GM12878 (cell line): ENCODE measurements at regions not wholly inside any gene's neighbourhood (a gene's known extent, or its start where the extent isn't known, plus 50 kb on each side); places are given as distances from the start of the nearest gene placed in this dataset.

Source experiments
- ATAC-seq: fragments of 200-7000 bp; cut with Tn5 transposase; 3 replicates; pipeline ENCODE4 v1.9.1; 2020; ENCODE audit warnings: mild to moderate bottlenecking, moderate library complexity
- BruUV-seq: library from RNA; stranded (reverse); fragments of 400-500 nt; replicated peaks from 2 replicates; lab custom pipeline; 2021; lab: Mats Ljungman, UMichigan
- CTCF ChIA-PET: fragments of 300-600 bp; sonication (Branson Sonifier 250); formaldehyde crosslinking; extraction: SDS; loops from one replicate; lab custom pipeline; 2021; ENCODE audit warnings: inconsistent platforms; lab: Yijun Ruan, JAX
- POLR2A ChIA-PET: fragments of 350-600 bp; formaldehyde crosslinking; extraction: SDS; loops from one replicate; lab custom pipeline; 2021; ENCODE audit warnings: inconsistent platforms; lab: Charles Lee
- RAD21 ChIA-PET: fragments of 300-600 bp; sonication (Branson Sonifier 250); formaldehyde crosslinking; loops from one replicate; lab custom pipeline; 2023; ENCODE audit warnings: antibody characterized with exemption; ENCODE audit not compliant: unreplicated experiment; lab: Charles Lee
- SMC1A ChIA-PET: fragments of 300-600 bp; sonication (Branson Sonifier 250); formaldehyde crosslinking; loops from one replicate; lab custom pipeline; 2023; ENCODE audit not compliant: unreplicated experiment, uncharacterized antibody; lab: Charles Lee
- DNase-seq: peaks from one replicate; pipeline ENCODE4 v3.0.0-alpha.2; 2011; ENCODE audit warnings: low read depth, low spot score
- FAIRE-seq: peaks from 3 replicates; lab custom pipeline; 2011; peaks lifted over from hg19 to GRCh38; lab: Jason Lieb, UNC
- H2AFZ ChIP-seq: 2 replicates; pipeline ENCODE4 v1.6.0; 2011; ENCODE audit warnings: low read depth, low read length, control low read depth; ENCODE audit not compliant: control insufficient read depth
- H3K27ac ChIP-seq: 2 replicates; pipeline ENCODE4 v1.5.1; 2011; ENCODE audit warnings: control low read depth; ENCODE audit not compliant: control insufficient read depth, insufficient read depth
- H3K27me3 ChIP-seq, 2 experiments: replicated peaks in 1 of 2; 2 replicates each; pipeline versions ENCODE4 v1.6.0 to v1.6.1; 2011; ENCODE audit warnings: low read length in 1 of 2; ENCODE audit not compliant: control insufficient read depth in 2 of 2, insufficient read depth in 2 of 2
- H3K36me3 ChIP-seq, 2 experiments: 2 replicates each; pipeline ENCODE4 v1.5.1; 2011; ENCODE audit warnings: low read length in 1 of 2; ENCODE audit not compliant: control insufficient read depth in 2 of 2, insufficient read depth in 2 of 2
- H3K4me1 ChIP-seq: 2 replicates; pipeline ENCODE4 v1.6.1; 2011; ENCODE audit warnings: mild to moderate bottlenecking, low read length, moderate library complexity, mixed read lengths; ENCODE audit not compliant: control insufficient read depth, insufficient read depth
- H3K4me2 ChIP-seq: 2 replicates; pipeline ENCODE4 v1.6.0; 2011; ENCODE audit warnings: control low read depth; ENCODE audit not compliant: control insufficient read depth, insufficient read depth
- H3K4me3 ChIP-seq: fragments of 200-600 bp; sonication (generic); 2 replicates; pipeline ENCODE4 v1.5.1; 2016
- H3K79me2 ChIP-seq: 2 replicates; pipeline ENCODE4 v1.6.0; 2011; ENCODE audit warnings: low read length; ENCODE audit not compliant: control insufficient read depth, insufficient read depth
- H3K9ac ChIP-seq: 2 replicates; pipeline ENCODE4 v1.8.0; 2011; ENCODE audit warnings: low read length, control low read depth, mixed read lengths; ENCODE audit not compliant: control insufficient read depth, insufficient read depth
- H3K9me3 ChIP-seq: replicated peaks from 3 replicates; pipeline ENCODE4 v1.5.1; 2011; ENCODE audit warnings: mild to moderate bottlenecking, low read length; ENCODE audit not compliant: control insufficient read depth, insufficient read depth
- H4K20me1 ChIP-seq: 2 replicates; pipeline ENCODE4 v1.6.0; 2011; ENCODE audit not compliant: control insufficient read depth, insufficient read depth
- BACH1 ChIP-seq: fragments of 450-650 bp; IDR thresholded peaks from 2 replicates; pipeline ENCODE4 v1.6.1; 2017; ENCODE audit warnings: mild to moderate bottlenecking, borderline replicate concordance
- BHLHE40 ChIP-seq, 2 experiments: fragments of 450-650 bp in 1 of 2; IDR thresholded peaks; 2 replicates each; pipeline ENCODE4 v1.6.1; 2011 to 2017; ENCODE audit warnings: low read depth in 2 of 2, borderline replicate concordance in 1 of 2, improper control_type of control experiment in 1 of 2, low read length in 1 of 2, mild to moderate bottlenecking in 1 of 2
- CHD4 ChIP-seq: fragments of 200-600 bp; sonication (generic); IDR thresholded peaks from 2 replicates; pipeline ENCODE4 v1.6.1; 2016; ENCODE audit warnings: mild to moderate bottlenecking
- ESRRA ChIP-seq: IDR thresholded peaks from 2 replicates; pipeline ENCODE4 v1.6.1; 2012; ENCODE audit warnings: mild to moderate bottlenecking, low read length, improper control_type of control experiment
- ETV6 ChIP-seq, 2 experiments: fragments of 450-650 bp in 1 of 2; IDR thresholded peaks in 1 of 2; conservative IDR thresholded peaks in 1 of 2; 2 replicates each; pipeline ENCODE4 v1.6.1; 2014; ENCODE audit warnings: antibody characterized with exemption in 1 of 2, borderline replicate concordance in 1 of 2, low read depth in 1 of 2, mild to moderate bottlenecking in 1 of 2, moderate library complexity in 1 of 2
- FOS ChIP-seq: IDR thresholded peaks from 3 replicates; pipeline ENCODE4 v1.6.1; 2011; ENCODE audit warnings: borderline replicate concordance; ENCODE audit not compliant: insufficient read length; ENCODE audit errors: extremely low read depth
- HSF1 ChIP-seq: fragments of 150-350 bp; IDR thresholded peaks from 2 replicates; pipeline ENCODE4 v1.6.1; 2014; ENCODE audit warnings: mild to moderate bottlenecking, low read depth, low read length
- IRF5 ChIP-seq: fragments of 450-650 bp; IDR thresholded peaks from 2 replicates; pipeline ENCODE4 v1.6.1; 2017; ENCODE audit warnings: borderline replicate concordance
- KDM1A ChIP-seq: fragments of 200-600 bp; sonication (generic); IDR thresholded peaks from 2 replicates; pipeline ENCODE4 v1.6.1; 2016; ENCODE audit warnings: borderline replicate concordance
- MEF2B ChIP-seq: fragments of 450-650 bp; IDR thresholded peaks from 2 replicates; pipeline ENCODE4 v1.6.1; 2018; ENCODE audit warnings: mild to moderate bottlenecking, moderate library complexity; ENCODE audit not compliant: partially characterized antibody, poor library complexity, severe bottlenecking
- PAX8 ChIP-seq: fragments of 450-650 bp; IDR thresholded peaks from 2 replicates; pipeline ENCODE4 v1.6.1; 2017; ENCODE audit warnings: mild to moderate bottlenecking, moderate library complexity
- RB1 ChIP-seq: fragments of 450-650 bp; formaldehyde crosslinking; IDR thresholded peaks from 2 replicates; pipeline ENCODE4 v1.6.1; 2017; ENCODE audit warnings: mild to moderate bottlenecking, borderline replicate concordance
- SKIL ChIP-seq: fragments of 450-650 bp; IDR thresholded peaks from 2 replicates; pipeline ENCODE4 v1.6.1; 2017; ENCODE audit warnings: mild to moderate bottlenecking, low read depth, inconsistent platforms; ENCODE audit not compliant: poor library complexity, severe bottlenecking
- STAT1 ChIP-seq: fragments of 450-650 bp; conservative IDR thresholded peaks from 2 replicates; pipeline ENCODE4 v1.6.1; 2014; ENCODE audit warnings: antibody characterized with exemption, mild to moderate bottlenecking
- WGBS: methylation state at CpG from one replicate; pipeline ENCODE4 v1.1.6; 2016; ENCODE audit warnings: low lambda C conversion rate; ENCODE audit not compliant: insufficient replicate concordance, insufficient coverage; ENCODE audit errors: missing lambda C conversion rate; 5-methylcytosine and 5-hydroxymethylcytosine counted together
- in situ Hi-C: fragments of 300-500 bp; cut with MboI; formaldehyde crosslinking; loops from 9 replicates; pipeline ENCODE4 v1.14.3; 2018; ENCODE audit warnings: mixed read lengths
- intact Hi-C: fragments of 100-400 bp; cut with micrococcal nuclease; formaldehyde crosslinking; loops from one replicate; pipeline ENCODE4 v1.14.2; 2022; ENCODE audit not compliant: unreplicated experiment

- in situ Hi-C loops = no loop called here
Measured at GRCh38 chr22:49482811-49483210, 344.9 kb downstream of the BRD1 start.

More at GRCh38 chr22:49482811-49483210, 344.9 kb downstream of the BRD1 start:
- intact Hi-C loops = no loop called here
- Histone ChIP-seq H2AFZ (no peak overlapping the region), H3K79me2 (no peaks in the 10 kb centered on the region), H3K4me3 (no peak overlapping the region), H3K9ac (no peak overlapping the region), H3K36me3 (no peaks in the 10 kb centered on the region), H3K4me2 (no peak overlapping the region), H4K20me1 (no peaks in the 10 kb centered on the region), H3K27ac (no peak overlapping the region), H3K9me3 (no peaks in the 10 kb centered on the region; the same call in 2 of the 3 replicates), H3K4me1 (no peaks in the 10 kb centered on the region), H3K27me3 (no peaks in the 10 kb centered on the region)
- ChIA-PET RAD21 (no interaction called here), SMC1A (no interaction called here), POLR2A (no interaction called here), CTCF (no interaction called here)
- no TSS peak for BruUV-seq
- FAIRE-seq (no peak), ATAC-seq (no peak), DNase-seq (no peak)
- TF ChIP-seq BHLHE40 (IDR thresholded peaks at IDR 0.05; ENCODE audit: borderline replicate concordance in 1 of 2, low read depth in 2 of 2, low read length in 1 of 2) (no peak), ETV6 (conservative IDR thresholded peaks at IDR 0.05 in 1 of 2, IDR thresholded peaks at IDR 0.05 in 1 of 2; ENCODE audit: borderline replicate concordance in 1 of 2, low read depth in 1 of 2) (no peak), HSF1 (no peak), KDM1A (no peak), STAT1 (no peak), PAX8 (no peak), BACH1 (no peak), IRF5 (no peak), RB1 (no peak), SKIL (no peak), FOS (no peak), MEF2B (no peak), ESRRA (no peak), CHD4 (no peak)
- 74% methylated on average over 13 of the region's 13 CpGs for WGBS
